Mucosa of descending colon (tissue), 3 donors: ENCODE measurements at regions not wholly inside any gene's neighbourhood (a gene's known extent, or its start where the extent isn't known, plus 50 kb on each side); places are given as distances from the start of the nearest gene placed in this dataset.

Experiments used
- ATAC-seq: fragments of 200-7000 bp; cut with Tn5 transposase; one replicate; pipeline ENCODE4 v1.9.1; 2020; ENCODE audit warnings: mild to moderate bottlenecking, moderate library complexity
- DNase-seq, 3 donors: peaks; one replicate each; pipeline ENCODE4 v3.0.0-alpha.2; 2020
- H3K36me3 ChIP-seq: fragments of 200-600 bp; one replicate; pipeline ENCODE4 v1.8.0; 2021; ENCODE audit warnings: low read depth, mild to moderate bottlenecking
- H3K4me1 ChIP-seq: fragments of 200-600 bp; one replicate; pipeline ENCODE4 v1.8.0; 2021; ENCODE audit warnings: low read depth, mild to moderate bottlenecking
- H3K4me3 ChIP-seq: fragments of 200-600 bp; one replicate; pipeline ENCODE4 v1.8.0; 2021; ENCODE audit warnings: mild to moderate bottlenecking
- H3K9me3 ChIP-seq: fragments of 200-600 bp; one replicate; pipeline ENCODE4 v1.8.0; 2021; ENCODE audit warnings: mild to moderate bottlenecking
- CTCF ChIP-seq: fragments of 200-600 bp; IDR thresholded peaks from one replicate; pipeline ENCODE4 v1.8.0; 2022; ENCODE audit warnings: antibody characterized with exemption, mild to moderate bottlenecking
- intact Hi-C, 2 donors: fragments of 100-400 bp; cut with DNase I in 1 of 2; cut with micrococcal nuclease in 1 of 2; formaldehyde crosslinking; loops; one replicate each; pipeline versions ENCODE4 v1.11.0 to v1.11.1; 2022; cut with DNase I, micrococcal nuclease
- donor health status: DM: no; HTN: no; CAD: no; lungs with moderate emphysema.
- donor health status: DM: no; HTN: no; CAD: no.
- donor health status: DM: no; HTN: yes; CAD: no.

- Histone ChIP-seq H3K4me1 (peaks cover 18% of the 10 kb centered on the region), H3K4me3 (no peak overlapping the region), H3K9me3 (no peaks in the 10 kb centered on the region), H3K36me3 (no peaks in the 10 kb centered on the region)
- ATAC-seq (no peak), DNase-seq (no peak)
- no peak for TF ChIP-seq CTCF
- intact Hi-C loops, result loop anchor here in 1 of 2 donors (10.0 kb wide), 1 partner anchor 62 kb away; the partner anchor contains the start of gene ETS2
Measured at GRCh38 chr21:38742580-38743260, 63.0 kb upstream of the ETS2 start.

- H3K9me3 ChIP-seq, result no peaks in the 10 kb centered on the region
- no peak for TF ChIP-seq CTCF
- no peaks in the 10 kb centered on the region for H3K36me3 ChIP-seq
- no peak for ATAC-seq
- DNase-seq, result no peak
- no peak overlapping the region for H3K4me3 ChIP-seq
- peaks cover 18% of the 10 kb centered on the region for H3K4me1 ChIP-seq
- intact Hi-C loops, result loop anchor here in 1 of 2 donors (10.0 kb wide), 1 partner anchor 61 kb away; the partner anchor contains the start of gene ETS2
Measured at GRCh38 chr21:38743772-38744529, 61.8 kb upstream of the ETS2 start.

- Histone ChIP-seq H3K36me3 (no peaks in the 10 kb centered on the region), H3K9me3 (no peaks in the 10 kb centered on the region), H3K4me3 (no peak overlapping the region), H3K4me1 (peaks cover 18% of the 10 kb centered on the region)
- no peak for TF ChIP-seq CTCF
- no peak for DNase-seq
- intact Hi-C loops, result loop anchor here in 1 of 2 donors (10.0 kb wide), 1 partner anchor 60 kb away; the partner anchor contains the start of gene ETS2
- ATAC-seq, result no peak
Measured at GRCh38 chr21:38744861-38745260, 60.9 kb upstream of the ETS2 start.

GRCh38 chr21:38747810-38748209 is 57.9 kb upstream of the ETS2 start:
- peak; percentile 85 for ATAC-seq
- H3K36me3 ChIP-seq, result no peaks in the 10 kb centered on the region
- intact Hi-C loops, result loop anchor here in 1 of 2 donors (10.0 kb wide), 1 partner anchor 57 kb away; the partner anchor contains the start of gene ETS2
- H3K4me3 ChIP-seq, result no peak overlapping the region
- DNase-seq, result peak in 1 of 3 donors; percentile 37
- no peaks in the 10 kb centered on the region for H3K9me3 ChIP-seq
- H3K4me1 ChIP-seq, result peaks cover 9% of the 10 kb centered on the region
- TF ChIP-seq CTCF, result no peak

- intact Hi-C loops, result loop anchor here in 1 of 2 donors (10.0 kb wide), 1 partner anchor 53 kb away; the partner anchor contains the start of gene ETS2
- Histone ChIP-seq H3K4me1 (peaks cover 9% of the 10 kb centered on the region), H3K36me3 (no peaks in the 10 kb centered on the region), H3K4me3 (no peak overlapping the region), H3K9me3 (no peaks in the 10 kb centered on the region)
- no peak for ATAC-seq
- TF ChIP-seq CTCF, result no peak
- DNase-seq, result peak in 1 of 3 donors; percentile 33
Measured at GRCh38 chr21:38751379-38752050, 54.2 kb upstream of the ETS2 start.
